Calu3 (cell line): ENCODE measurements at regions not wholly inside any gene's neighbourhood (a gene's known extent, or its start where the extent isn't known, plus 50 kb on each side); places are given as distances from the start of the nearest gene placed in this dataset.
"Not testable (repeated sequence)": the region's sequence is repeated elsewhere in the genome, so short reads cannot be mapped to it uniquely, and the experiment has no call there.

Experiments
- BruUV-seq: library from RNA; stranded (reverse); fragments of 400-500 nt; replicated peaks from 2 replicates; lab custom pipeline; 2021; lab: Mats Ljungman, UMichigan
- CTCF ChIA-PET: fragments of 300-600 bp; sonication (Branson Sonifier 250); formaldehyde crosslinking; loops from one replicate; lab custom pipeline; 2022; ENCODE audit warnings: antibody characterized with exemption; lab: Charles Lee
- DNase-seq: peaks from one replicate; pipeline ENCODE4 v3.0.0; 2022
- H3K27ac Mint-ChIP-seq: one replicate; pipeline ENCODE4 v1.8.0; 2022; ENCODE audit warnings: mixed read lengths; ENCODE audit not compliant: unreplicated experiment
- H3K27me3 Mint-ChIP-seq: one replicate; pipeline ENCODE4 v1.8.0; 2022; ENCODE audit warnings: mixed read lengths; ENCODE audit not compliant: unreplicated experiment
- H3K36me3 Mint-ChIP-seq: one replicate; pipeline ENCODE4 v1.8.0; 2022; ENCODE audit warnings: mild to moderate bottlenecking, moderate library complexity, mixed read lengths; ENCODE audit not compliant: insufficient read depth, unreplicated experiment
- H3K4me1 Mint-ChIP-seq: one replicate; pipeline ENCODE4 v1.8.0; 2022; ENCODE audit warnings: mild to moderate bottlenecking, low read depth, mixed read lengths; ENCODE audit not compliant: unreplicated experiment
- H3K4me3 Mint-ChIP-seq: one replicate; pipeline ENCODE4 v1.8.0; 2022; ENCODE audit warnings: mild to moderate bottlenecking, low read depth, moderate library complexity, mixed read lengths; ENCODE audit not compliant: unreplicated experiment
- H3K9me3 Mint-ChIP-seq: one replicate; pipeline ENCODE4 v1.8.0; 2022; ENCODE audit warnings: low read depth, mixed read lengths; ENCODE audit not compliant: unreplicated experiment
- intact Hi-C: fragments of 100-400 bp; cut with micrococcal nuclease; formaldehyde crosslinking; loops from one replicate; pipeline ENCODE4 v1.10.0; 2022; ENCODE audit not compliant: unreplicated experiment
- TF ChIP-seq, protein P1 (sequence below): fragments of 200-600 bp; IDR thresholded peaks from one replicate; pipeline ENCODE4 v1.8.0; 2022; ENCODE audit warnings: antibody characterized with exemption; ENCODE audit not compliant: unreplicated experiment

DNA sequence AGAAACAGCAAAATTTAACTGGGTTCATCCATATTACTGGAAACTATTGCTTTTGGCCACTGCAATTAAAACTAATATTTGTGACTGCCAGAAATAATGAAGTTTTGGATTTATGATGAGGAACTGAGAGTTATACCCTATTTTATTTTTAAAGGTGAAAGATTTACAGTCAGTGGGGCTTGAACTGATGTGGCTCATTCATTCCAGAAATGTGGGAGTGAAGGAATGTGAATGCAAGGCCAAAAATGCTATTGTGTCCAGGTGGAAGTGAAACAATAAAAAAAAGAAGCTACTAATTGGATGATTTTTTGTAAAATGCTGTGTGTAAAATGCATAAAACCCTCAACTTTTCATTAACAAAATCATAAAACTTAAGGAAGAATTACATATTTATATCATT lies 491.9 kb downstream of the COL12A1 start:
- CTCF ChIA-PET = no interaction called here
- H3K4me1 Mint-ChIP-seq = peaks cover 8% of the 10 kb centered on the region
- no peak overlapping the region for H3K4me3 Mint-ChIP-seq
- BruUV-seq = no TSS peak
- DNase-seq = no peak
- H3K27ac Mint-ChIP-seq = no peak overlapping the region
- no peaks in the 10 kb centered on the region for H3K36me3 Mint-ChIP-seq
- no peaks in the 10 kb centered on the region for H3K27me3 Mint-ChIP-seq
- TF ChIP-seq, protein P1, sequence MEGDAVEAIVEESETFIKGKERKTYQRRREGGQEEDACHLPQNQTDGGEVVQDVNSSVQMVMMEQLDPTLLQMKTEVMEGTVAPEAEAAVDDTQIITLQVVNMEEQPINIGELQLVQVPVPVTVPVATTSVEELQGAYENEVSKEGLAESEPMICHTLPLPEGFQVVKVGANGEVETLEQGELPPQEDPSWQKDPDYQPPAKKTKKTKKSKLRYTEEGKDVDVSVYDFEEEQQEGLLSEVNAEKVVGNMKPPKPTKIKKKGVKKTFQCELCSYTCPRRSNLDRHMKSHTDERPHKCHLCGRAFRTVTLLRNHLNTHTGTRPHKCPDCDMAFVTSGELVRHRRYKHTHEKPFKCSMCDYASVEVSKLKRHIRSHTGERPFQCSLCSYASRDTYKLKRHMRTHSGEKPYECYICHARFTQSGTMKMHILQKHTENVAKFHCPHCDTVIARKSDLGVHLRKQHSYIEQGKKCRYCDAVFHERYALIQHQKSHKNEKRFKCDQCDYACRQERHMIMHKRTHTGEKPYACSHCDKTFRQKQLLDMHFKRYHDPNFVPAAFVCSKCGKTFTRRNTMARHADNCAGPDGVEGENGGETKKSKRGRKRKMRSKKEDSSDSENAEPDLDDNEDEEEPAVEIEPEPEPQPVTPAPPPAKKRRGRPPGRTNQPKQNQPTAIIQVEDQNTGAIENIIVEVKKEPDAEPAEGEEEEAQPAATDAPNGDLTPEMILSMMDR = no peak
- no peaks in the 10 kb centered on the region for H3K9me3 Mint-ChIP-seq
- intact Hi-C loops = no loop called here

GRCh38 chr6:74705451-74705850 lies 500.4 kb downstream of the COL12A1 start:
- TF ChIP-seq, protein P1 = no peak
- BruUV-seq = no TSS peak
- intact Hi-C loops = no loop called here
- Mint-ChIP-seq H3K4me1 (no peaks in the 10 kb centered on the region), H3K36me3 (no peaks in the 10 kb centered on the region), H3K4me3 (no peak overlapping the region), H3K27ac (no peak overlapping the region), H3K27me3 (no peaks in the 10 kb centered on the region), H3K9me3 (no peaks in the 10 kb centered on the region)
- no peak for DNase-seq
- CTCF ChIA-PET = no interaction called here

DNA sequence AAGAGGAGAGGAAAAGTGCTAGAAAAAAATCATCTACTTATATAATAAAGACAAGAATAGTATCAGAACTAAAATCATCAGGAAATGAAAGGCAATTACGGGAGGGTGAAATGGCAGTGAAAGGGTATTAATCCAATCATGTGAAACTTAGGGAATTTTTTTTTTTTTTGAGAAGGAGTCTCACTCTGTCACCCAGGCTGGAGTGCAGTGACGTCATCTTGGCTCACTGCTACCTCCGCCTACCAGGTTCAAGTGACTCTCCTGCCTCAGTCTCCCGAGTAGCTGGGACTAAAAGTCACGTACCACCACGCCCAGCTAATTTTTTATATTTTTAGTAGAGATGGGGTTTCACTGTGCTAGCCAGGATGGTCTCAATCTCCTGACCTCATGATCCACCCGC lies 501.3 kb downstream of the COL12A1 start:
- H3K4me1 Mint-ChIP-seq, H3K36me3 Mint-ChIP-seq, H3K9me3 Mint-ChIP-seq, intact Hi-C loops, BruUV-seq, CTCF ChIA-PET, H3K27me3 Mint-ChIP-seq, H3K27ac Mint-ChIP-seq, H3K4me3 Mint-ChIP-seq, DNase-seq: not testable (repeated sequence)

GRCh38 chr6:74690365-74690764 lies 515.5 kb downstream of the COL12A1 start:
- intact Hi-C loops = no loop called here
- no peak overlapping the region for H3K27ac Mint-ChIP-seq
- TF ChIP-seq, protein P1 = no peak
- H3K9me3 Mint-ChIP-seq = no peaks in the 10 kb centered on the region
- CTCF ChIA-PET = no interaction called here
- no peak overlapping the region for H3K4me3 Mint-ChIP-seq
- no peaks in the 10 kb centered on the region for H3K27me3 Mint-ChIP-seq
- no peak for DNase-seq
- no peaks in the 10 kb centered on the region for H3K4me1 Mint-ChIP-seq
- no TSS peak for BruUV-seq
- no peaks in the 10 kb centered on the region for H3K36me3 Mint-ChIP-seq

DNA sequence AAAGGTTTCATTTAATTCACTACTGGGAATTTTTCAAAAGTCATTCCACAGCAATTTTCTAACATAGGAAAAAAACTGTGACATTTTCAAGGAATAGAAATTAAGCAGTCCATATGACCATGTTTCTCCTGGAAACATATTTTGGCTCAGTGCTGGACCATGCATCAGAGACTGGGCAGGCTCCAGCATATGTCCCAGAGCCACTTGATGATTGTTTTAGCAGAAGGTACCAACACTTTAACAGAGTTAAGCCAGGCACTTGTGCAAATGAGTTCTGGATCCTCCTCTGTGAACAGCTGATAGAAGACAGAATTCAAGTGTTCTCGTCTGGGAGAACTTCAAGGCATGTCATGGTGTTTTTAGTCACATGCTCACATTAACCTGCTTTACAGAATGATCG lies 516.3 kb downstream of the COL12A1 start:
- DNase-seq = no peak
- no peaks in the 10 kb centered on the region for H3K27me3 Mint-ChIP-seq
- H3K27ac Mint-ChIP-seq = no peak overlapping the region
- no peaks in the 10 kb centered on the region for H3K4me1 Mint-ChIP-seq
- H3K9me3 Mint-ChIP-seq = no peaks in the 10 kb centered on the region
- no peak overlapping the region for H3K4me3 Mint-ChIP-seq
- no peaks in the 10 kb centered on the region for H3K36me3 Mint-ChIP-seq
- intact Hi-C loops = no loop called here
- BruUV-seq = no TSS peak
- CTCF ChIA-PET = no interaction called here
- TF ChIP-seq, protein P1 = no peak
